Erythroblast (primary cell): ENCODE measurements at regions not wholly inside any gene's neighbourhood (a gene's known extent, or its start where the extent isn't known, plus 50 kb on each side); places are given as distances from the start of the nearest gene placed in this dataset.

ENCODE experiments used
- GATA1 ChIP-seq: IDR thresholded peaks from 2 replicates; pipeline ENCODE4 v1.6.1; 2011; ENCODE audit warnings: low read depth, mild to moderate bottlenecking, control low read depth, low read length, moderate library complexity
- POLR2A ChIP-seq: IDR thresholded peaks from 2 replicates; pipeline ENCODE4 v1.6.1; 2011; ENCODE audit warnings: mild to moderate bottlenecking, low read length

- no peak for TF ChIP-seq POLR2A
- TF ChIP-seq GATA1, result no peak
These were observed 87.0 kb upstream of the TNC start for GRCh38 chr9:115204904-115205453.
